ENCODE measurements at regions not wholly inside any gene's neighbourhood (a gene's known extent, or its start where the extent isn't known, plus 50 kb on each side); places are given as distances from the start of the nearest gene placed in this dataset.

DNA sequence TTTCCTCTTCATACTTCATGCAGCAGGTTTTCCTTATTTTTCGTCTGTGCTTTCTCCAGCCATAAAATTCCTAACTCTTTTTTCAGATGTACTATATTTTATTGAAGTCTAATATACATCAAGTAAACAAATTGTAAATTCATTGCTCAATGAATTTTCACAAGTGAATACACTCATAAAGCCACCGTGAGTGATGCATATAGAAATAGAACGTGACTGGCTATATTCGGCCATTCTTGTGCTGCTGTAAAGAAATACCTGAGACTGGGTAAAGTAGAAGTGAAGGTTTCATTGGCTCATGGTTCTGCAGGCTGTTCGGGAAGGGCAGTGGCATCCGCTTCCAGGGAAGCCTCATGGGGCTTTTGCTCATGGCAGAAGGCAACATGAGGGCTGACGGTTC lies 868.4 kb upstream of the EEF2KMT start:
- H3K4me3 ChIP-seq (ENCODE audit: low read length), result no peak overlapping the region
- H3K79me2 ChIP-seq (ENCODE audit: low read length), result no peaks in the 10 kb centered on the region
- no peaks in the 10 kb centered on the region for H3K27me3 ChIP-seq (ENCODE audit: low read depth, low read length)
- no peaks in the 10 kb centered on the region for H3K9me3 ChIP-seq (ENCODE audit: insufficient read depth, low read length)
- H2AFZ ChIP-seq (ENCODE audit: low read depth, low read length), result no peak overlapping the region
- H3K4me2 ChIP-seq (ENCODE audit: low read length), result no peak overlapping the region
- no peaks in the 10 kb centered on the region for H3K36me3 ChIP-seq (replicated peaks; ENCODE audit: low read depth, low read length)
- H4K20me1 ChIP-seq (ENCODE audit: insufficient read depth, low read length), result no peaks in the 10 kb centered on the region
- no peak overlapping the region for H3K9ac ChIP-seq (ENCODE audit: low read length)
- TF ChIP-seq CTCF (IDR thresholded peaks at IDR 0.05; ENCODE audit: low read depth, low read length) (no peak), EZH2phosphoT487 (IDR thresholded peaks at IDR 0.05; ENCODE audit: low read depth) (no peak)
- H3K4me1 ChIP-seq (ENCODE audit: low read length), result no peaks in the 10 kb centered on the region
- no peak overlapping the region for H3K27ac ChIP-seq (ENCODE audit: low read length)

- no peaks in the 10 kb centered on the region for H4K20me1 ChIP-seq (ENCODE audit: insufficient read depth, low read length)
- H3K36me3 ChIP-seq (replicated peaks; ENCODE audit: low read depth, low read length), result no peaks in the 10 kb centered on the region
- no peak overlapping the region for H3K9ac ChIP-seq (ENCODE audit: low read length)
- H3K9me3 ChIP-seq (ENCODE audit: insufficient read depth, low read length), result no peaks in the 10 kb centered on the region
- no peak overlapping the region for H3K27ac ChIP-seq (ENCODE audit: low read length)
- H2AFZ ChIP-seq (ENCODE audit: low read depth, low read length), result no peak overlapping the region
- H3K4me2 ChIP-seq (ENCODE audit: low read length), result no peak overlapping the region
- TF ChIP-seq EZH2phosphoT487 (IDR thresholded peaks at IDR 0.05; ENCODE audit: low read depth) (no peak), CTCF (IDR thresholded peaks at IDR 0.05; ENCODE audit: low read depth, low read length) (no peak)
- no peaks in the 10 kb centered on the region for H3K79me2 ChIP-seq (ENCODE audit: low read length)
- H3K27me3 ChIP-seq (ENCODE audit: low read depth, low read length), result no peaks in the 10 kb centered on the region
- H3K4me1 ChIP-seq (ENCODE audit: low read length), result no peaks in the 10 kb centered on the region
- no peak overlapping the region for H3K4me3 ChIP-seq (ENCODE audit: low read length)
Measured at GRCh38 chr16:5965321-5965720, 867.7 kb upstream of the EEF2KMT start.

DNA sequence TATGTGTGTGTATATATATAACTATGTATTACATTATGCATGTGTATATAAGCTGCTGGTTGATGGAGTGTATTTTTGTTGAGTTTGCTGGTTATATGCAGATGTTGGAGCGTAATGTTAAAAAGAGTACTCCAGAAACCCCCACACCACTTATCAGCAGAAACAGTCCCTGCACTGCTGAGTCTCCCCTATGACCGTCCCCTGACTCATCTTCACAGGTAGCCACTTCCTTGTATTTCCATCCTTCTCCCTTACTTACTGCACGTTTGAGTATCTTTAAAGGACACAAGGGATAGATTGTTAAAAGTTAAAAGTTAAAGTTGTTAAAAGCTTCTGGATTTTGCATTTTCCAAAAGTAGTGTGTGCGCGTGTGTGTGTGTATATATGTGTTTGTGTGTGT lies 853.9 kb upstream of the EEF2KMT start:
- H3K79me2 ChIP-seq (ENCODE audit: low read length), result no peaks in the 10 kb centered on the region
- H3K4me3 ChIP-seq (ENCODE audit: low read length), result no peak overlapping the region
- no peak overlapping the region for H3K9ac ChIP-seq (ENCODE audit: low read length)
- H4K20me1 ChIP-seq (ENCODE audit: insufficient read depth, low read length), result no peaks in the 10 kb centered on the region
- no peak overlapping the region for H3K4me2 ChIP-seq (ENCODE audit: low read length)
- H3K27ac ChIP-seq (ENCODE audit: low read length), result no peak overlapping the region
- TF ChIP-seq CTCF (IDR thresholded peaks at IDR 0.05; ENCODE audit: low read depth, low read length), result no peak
- TF ChIP-seq EZH2phosphoT487 (IDR thresholded peaks at IDR 0.05; ENCODE audit: low read depth), result no peak
- no peaks in the 10 kb centered on the region for H3K27me3 ChIP-seq (ENCODE audit: low read depth, low read length)
- H3K36me3 ChIP-seq (replicated peaks; ENCODE audit: low read depth, low read length), result no peaks in the 10 kb centered on the region
- H3K4me1 ChIP-seq (ENCODE audit: low read length), result no peaks in the 10 kb centered on the region
- no peaks in the 10 kb centered on the region for H3K9me3 ChIP-seq (ENCODE audit: insufficient read depth, low read length)
- H2AFZ ChIP-seq (ENCODE audit: low read depth, low read length), result no peak overlapping the region

DNA sequence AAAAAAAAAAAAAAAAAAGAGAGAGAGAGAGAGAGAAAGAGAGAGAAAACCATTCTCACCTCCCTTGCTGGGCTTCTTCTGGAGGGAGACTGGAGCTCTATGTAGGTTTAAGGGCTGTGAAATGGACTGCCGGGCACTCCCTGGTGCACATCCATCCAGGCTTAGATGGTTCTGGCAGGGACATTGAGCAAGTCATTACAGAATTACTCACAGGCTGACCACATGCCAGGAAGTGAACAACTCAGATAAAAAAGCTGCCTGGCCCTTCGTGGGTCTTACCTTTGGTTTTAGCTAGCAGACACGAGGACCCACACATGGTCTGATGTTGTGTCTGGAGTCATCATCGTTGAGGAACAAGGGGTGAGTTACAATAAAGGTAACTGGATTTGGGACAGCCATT lies 847.4 kb upstream of the EEF2KMT start:
- Histone ChIP-seq H3K9ac (ENCODE audit: low read length) (no peak overlapping the region), H3K79me2 (ENCODE audit: low read length) (no peaks in the 10 kb centered on the region), H3K27ac (ENCODE audit: low read length) (no peak overlapping the region), H3K27me3 (ENCODE audit: low read depth, low read length) (no peaks in the 10 kb centered on the region), H3K9me3 (ENCODE audit: insufficient read depth, low read length) (0 out of 2 replicates have a peak, but pooled peaks cover 2% of the 10 kb centered on the region), H3K4me3 (ENCODE audit: low read length) (no peak overlapping the region), H3K4me1 (ENCODE audit: low read length) (no peaks in the 10 kb centered on the region), H2AFZ (ENCODE audit: low read depth, low read length) (no peak overlapping the region), H3K36me3 (replicated peaks; ENCODE audit: low read depth, low read length) (no peaks in the 10 kb centered on the region), H4K20me1 (ENCODE audit: insufficient read depth, low read length) (no peaks in the 10 kb centered on the region), H3K4me2 (ENCODE audit: low read length) (no peak overlapping the region)
- no peak for TF ChIP-seq EZH2phosphoT487 (IDR thresholded peaks at IDR 0.05; ENCODE audit: low read depth)
- no peak for TF ChIP-seq CTCF (IDR thresholded peaks at IDR 0.05; ENCODE audit: low read depth, low read length)
